GM18499 (cell line): ENCODE measurements at regions not wholly inside any gene's neighbourhood (a gene's known extent, or its start where the extent isn't known, plus 50 kb on each side); places are given as distances from the start of the nearest gene placed in this dataset.

Source experiments
- ATAC-seq: cut with Tn5 transposase; IDR thresholded peaks from one replicate; pipeline ENCODE4 v1.9.1; 2021; ENCODE audit warnings: moderate number of reproducible peaks; ENCODE audit not compliant: insufficient read depth, unreplicated experiment

DNA sequence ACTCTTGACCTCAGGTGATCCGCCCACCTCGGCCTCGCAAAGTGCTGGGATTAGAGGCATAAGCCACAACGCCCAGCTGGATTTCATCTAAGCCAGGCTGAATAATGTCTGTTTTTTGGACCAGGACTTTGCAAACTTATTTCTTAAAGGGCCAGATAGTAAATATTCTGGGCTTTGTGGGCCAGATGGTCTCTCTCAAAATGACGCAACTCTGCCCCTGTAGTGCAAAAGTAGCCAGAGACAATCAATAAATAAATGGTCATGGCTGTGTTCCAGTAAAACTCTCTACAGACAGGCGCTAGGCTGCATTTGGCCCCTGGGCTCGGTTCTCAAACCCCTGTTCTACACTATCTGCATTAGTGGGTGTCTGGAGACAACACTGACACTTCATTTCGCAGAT, 121.9 kb upstream of the CDH13 start:
- ATAC-seq: no peak

DNA sequence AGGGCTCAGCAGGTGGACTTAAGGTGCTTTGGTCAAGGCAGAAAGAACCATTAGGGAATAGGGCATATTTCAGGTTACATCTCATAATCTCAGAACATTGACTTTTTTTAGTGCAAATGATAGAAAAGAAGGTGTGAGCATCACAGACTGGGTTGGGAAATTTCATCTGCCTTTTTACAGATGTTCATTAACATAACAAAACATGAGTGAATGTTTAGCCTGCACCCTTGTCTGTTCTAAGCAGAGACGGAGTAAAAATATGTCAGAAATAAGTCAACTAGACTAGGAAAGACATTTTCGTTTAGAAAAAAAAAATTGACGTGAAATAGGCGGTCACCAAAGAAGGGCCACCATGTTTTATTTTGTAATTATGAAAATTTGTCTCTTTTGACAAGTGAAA, 127.5 kb upstream of the CDH13 start:
- no peak for ATAC-seq

DNA sequence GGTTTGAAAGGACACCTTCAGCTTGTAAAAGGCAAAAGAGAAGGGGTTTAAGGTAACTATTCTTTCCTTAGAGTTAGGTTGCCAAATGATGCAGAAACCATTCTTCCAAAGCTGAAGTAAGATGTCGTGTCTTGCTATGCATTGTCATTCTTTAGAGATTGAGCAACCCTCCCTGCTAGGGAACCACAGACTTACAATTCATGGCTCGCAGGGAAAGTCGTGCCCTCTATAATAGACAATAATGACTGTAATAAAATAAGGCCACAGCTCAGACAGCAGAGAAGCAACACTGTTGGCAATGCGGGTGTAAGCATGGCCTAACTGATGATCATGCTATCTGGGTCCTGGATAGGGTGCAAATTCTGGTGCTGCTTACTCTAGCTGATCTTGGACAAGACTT, 129.6 kb upstream of the CDH13 start:
- no peak for ATAC-seq

DNA sequence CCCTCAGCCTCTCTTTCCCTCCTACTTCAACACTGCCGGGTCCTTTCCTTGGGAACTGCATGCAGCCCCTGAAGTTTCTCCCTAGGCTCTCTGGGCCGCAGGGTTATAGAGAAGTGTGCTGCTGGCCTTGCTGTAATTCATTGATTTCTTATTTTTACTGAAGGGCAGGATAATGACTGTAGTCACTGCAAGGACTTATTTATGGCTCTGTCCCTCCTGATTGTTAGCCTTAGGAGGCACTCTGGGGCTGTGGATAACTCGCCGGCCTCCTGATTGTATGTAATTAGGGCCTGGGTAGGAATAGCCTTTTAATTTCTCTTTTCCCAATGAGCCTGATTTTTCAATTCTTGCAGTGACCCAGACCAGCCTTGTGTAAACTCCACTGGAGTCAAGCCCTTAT, 138.3 kb upstream of the CDH13 start:
- ATAC-seq: no peak

DNA sequence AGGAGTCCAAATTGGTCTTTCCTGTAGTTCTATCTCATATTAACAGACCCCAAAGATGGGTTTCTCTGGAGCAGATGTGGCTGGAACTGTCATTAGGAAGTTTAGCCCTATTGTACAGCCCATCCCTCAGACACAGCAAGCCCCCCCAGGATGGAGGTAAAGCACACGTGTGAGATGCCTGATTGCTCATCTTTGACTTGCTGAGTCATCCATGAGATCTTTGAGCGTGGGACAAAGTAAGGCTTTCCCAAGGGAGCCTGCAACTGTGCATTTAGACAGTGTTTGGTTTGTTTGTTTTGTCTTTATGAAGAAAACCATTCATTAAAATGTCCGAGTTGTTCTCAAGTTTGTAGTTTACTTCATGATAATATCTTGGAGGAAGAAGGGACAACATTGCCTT, 145.3 kb upstream of the CDH13 start:
- ATAC-seq: no peak

DNA sequence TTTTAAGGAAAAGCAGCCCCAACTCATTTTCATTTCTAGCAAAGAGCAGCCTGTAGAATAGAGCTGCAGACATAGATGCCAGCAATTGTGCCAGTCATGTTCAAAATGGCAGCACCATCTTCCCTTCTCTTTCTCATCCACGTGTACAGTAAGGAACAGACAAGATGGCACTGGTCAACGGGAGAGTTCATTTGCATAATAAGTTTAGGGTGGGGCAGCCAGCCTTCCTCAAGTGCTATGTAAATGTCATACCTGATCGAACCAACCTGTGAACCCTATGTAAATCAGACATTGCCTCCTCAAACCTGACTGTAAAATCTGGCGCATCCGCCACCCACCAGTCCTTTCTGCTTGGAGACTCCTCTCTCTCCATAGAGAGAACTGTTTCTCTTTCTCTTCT, 150.0 kb upstream of the CDH13 start:
- ATAC-seq: no peak

DNA sequence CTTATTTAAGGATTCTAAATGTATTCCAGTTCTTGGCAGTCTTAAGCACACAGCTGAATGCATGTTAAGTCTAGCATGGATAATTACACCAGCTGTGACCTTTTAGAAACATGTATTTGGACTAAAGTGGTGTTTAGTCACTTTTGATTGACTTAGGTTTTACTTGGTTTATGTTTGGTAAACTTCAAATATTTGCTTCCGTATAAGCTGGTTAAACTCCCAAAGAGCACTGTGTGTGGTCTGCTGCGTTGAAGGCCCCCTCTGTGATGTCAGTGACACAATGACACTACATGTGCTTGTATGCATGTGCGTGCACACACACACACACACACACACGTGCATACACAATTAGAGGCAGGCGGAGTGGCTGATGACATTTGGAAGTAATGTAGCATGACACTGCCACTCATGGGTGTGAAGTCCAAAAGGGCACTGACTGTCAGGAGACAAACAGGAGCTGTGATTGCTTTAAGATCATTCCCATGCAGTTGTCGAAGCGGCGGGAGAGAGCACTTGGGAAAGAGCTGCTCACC, 156.1 kb upstream of the CDH13 start:
- ATAC-seq: no peak

DNA sequence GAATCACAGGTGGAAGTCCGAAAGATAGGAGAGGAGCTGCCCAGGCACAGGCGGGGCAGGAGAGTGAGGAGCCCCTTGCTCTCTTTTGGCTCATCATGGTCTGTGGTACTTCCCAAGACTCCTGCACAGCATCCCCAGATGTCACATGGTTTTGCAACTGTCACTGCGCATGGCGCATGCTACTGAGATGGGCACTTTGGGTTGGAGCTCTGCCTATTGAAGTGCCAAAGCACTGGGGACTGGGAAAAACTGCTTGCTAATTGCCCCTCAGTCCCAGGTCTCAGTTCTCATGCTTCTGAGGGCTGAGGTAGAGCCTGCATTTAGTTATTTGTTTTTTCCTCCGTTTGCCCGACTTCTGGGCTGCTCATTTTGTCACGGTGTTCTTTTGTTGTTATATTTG, 156.8 kb upstream of the CDH13 start:
- no peak for ATAC-seq

DNA sequence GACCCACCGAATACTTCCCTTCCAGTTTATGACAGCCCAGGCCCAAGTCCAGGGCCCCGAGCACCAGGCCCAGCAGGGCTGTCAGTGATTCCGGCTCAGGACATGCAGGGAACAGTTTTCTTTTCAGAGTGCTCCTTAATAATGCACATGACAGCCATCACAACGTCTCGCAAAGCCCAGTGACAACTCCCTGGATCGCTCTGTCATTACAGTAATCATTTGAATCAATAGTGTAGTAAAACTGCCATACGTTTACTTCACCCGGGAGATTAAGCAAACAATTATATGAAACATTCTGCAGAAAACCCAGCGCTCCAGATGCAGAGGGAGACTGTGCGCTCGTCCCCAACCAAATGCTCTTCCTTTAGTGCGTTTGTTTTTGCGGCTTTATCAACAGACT, 162.6 kb upstream of the CDH13 start:
- ATAC-seq: no peak

DNA sequence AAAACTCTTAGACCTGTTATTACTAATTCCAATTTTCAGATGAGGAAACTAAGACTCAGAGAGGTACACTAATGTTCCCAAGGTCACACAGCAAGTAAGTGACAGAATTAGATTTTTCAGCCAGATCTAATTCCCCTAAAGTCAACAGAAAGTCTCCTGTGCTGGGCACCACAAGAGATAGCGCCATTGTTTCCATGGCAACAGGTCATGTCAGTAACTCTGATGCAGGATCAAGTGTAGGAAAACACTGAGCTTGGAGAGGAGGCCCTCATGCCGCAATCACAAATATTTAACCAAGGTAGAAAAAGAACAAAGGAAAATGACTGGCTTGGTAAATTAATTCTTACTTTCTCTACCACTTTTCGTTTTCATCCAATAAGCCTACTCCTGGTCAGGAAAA, 166.0 kb upstream of the CDH13 start:
- no peak for ATAC-seq

DNA sequence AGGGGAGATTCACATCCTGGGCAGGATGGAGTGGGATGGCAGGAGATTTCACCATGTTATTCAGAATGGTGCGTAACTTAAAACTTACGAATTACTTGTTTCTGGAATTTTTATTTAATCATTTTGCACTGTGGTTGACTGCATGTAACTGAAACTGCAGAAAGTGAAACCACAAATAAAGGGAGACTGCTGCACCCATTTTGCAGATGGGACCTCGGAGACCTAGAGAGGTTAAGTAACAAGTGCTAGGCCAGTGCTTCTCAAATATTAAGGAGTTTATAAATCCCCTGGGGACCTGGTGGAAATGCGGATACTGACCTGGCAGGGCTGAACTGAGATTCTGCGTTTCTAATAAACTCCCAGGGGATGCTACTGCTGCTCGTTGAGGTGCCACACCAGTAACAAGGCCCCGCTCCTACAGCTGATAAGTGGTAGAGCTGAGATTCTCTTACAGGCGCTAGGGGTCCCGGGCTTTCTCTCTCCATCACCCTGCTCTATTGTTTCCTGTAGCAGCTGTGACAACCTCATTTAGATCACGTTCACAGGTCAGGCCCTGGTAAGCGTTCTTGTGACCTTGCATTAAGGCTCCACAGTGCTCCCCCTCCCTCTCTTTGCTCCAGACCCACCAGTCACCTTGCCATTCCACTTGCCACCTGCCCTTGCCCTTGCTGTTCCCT, 167.1 kb upstream of the CDH13 start:
- ATAC-seq: no peak

DNA sequence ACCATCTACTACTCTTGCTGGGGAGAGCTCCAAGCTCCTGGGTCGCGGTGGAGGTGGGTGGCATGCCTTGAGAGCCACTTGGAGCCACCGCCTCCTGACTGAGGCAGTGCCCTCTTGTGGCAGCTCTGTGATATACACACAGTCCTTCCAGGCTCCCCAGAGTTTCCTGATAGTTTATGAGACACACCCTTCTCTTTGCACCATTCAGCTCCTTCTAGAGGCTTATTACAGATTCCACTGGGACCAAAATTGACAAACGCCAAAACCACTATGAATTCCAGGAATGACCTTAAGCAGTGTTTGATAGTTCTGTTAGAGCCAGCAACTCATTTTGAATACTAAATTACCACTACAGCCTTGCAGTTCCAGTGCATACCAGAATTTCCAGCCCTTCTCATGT, 170.1 kb upstream of the CDH13 start:
- ATAC-seq: peak; percentile 60

DNA sequence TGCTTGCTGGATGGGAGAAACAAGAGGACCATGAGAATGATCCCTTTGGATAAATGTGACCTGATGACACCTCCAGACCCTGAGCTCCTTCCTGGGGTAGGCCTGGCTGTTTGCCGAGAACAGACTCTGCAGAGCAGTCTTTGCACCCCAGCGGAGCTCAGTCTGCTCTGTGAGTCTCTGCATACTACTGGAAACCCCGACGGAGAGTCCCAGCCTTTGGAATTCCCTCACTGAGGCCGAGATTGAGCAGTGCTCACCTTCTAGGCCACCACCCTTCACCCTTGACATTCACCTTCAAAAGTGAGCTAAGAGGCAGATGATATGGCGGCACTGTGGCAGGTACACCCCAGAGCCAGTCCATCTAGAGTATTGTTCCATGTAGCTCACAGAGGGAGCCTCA, 172.2 kb upstream of the CDH13 start:
- no peak for ATAC-seq

DNA sequence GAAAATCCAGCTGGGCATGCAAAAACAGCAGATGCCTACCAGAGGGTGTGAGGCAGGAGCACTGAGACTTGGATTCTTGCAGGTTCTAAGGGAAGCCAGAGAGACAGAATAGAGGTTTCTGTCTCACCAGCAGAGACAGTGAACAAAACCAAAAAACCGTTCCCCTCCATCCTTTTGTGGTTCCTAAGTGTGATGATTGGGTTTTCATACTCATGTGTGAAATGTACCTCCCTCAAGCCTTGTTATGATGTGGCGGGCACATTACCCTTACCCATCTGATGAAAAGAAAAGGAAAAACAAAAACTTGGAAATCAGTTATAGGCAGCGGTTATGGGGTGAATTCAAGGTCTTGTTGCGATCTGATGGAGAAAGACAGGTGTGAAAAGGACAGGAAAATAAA, 172.6 kb upstream of the CDH13 start:
- no peak for ATAC-seq

DNA sequence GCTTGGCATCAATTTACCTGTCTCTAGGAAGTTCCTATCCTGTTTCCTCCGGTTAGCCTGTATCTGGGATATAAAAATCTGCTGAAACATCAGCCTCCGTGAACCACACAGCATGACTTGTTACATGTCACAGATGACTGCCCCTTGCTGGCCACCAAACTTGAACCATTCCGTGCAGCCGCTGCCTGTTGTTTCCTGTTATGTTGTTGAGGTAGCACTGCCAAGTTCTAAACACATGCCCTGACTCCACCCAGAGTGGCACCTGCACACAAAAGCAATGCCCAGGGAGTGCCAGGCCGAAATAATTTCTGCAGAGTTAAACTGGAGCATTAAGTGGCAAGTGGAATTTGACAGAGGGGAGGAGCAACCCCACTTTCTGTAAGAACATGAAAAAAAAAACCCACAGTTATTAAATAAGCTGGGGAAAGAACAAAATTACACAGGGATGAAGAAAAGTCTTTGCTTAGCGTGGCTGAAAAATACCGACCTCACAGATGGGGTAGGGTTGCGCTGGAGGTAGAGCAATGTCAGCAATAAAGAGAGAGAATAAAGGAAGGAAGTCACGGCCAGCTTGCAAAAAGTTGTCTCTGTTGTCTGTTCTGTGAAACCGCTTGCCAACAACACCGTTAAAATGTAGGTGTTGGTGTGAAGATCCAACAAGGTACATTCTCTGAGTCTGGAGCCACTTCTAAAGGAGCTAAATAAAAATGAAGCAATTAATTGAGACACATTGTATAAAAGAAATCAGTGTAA, 174.6 kb upstream of the CDH13 start:
- ATAC-seq: no peak

DNA sequence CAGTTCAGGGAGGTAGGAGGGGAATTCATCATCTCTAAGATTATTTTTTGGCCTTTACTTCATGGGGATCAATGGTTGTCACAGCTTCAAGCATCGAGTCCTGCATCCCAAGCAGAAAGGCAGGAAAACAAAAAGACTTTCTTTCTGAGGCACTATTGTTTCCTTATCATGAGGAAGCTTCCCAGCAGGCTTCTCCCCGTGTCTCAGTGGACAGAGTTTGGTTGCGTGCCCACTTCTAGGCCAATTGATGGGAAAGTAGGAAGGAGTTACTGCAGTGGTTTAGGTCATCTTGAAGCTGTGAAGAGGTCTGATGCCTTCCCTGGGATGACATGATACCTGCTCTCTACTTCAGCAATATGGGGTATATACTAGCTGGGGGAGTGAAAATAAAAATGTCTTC, 175.3 kb upstream of the CDH13 start:
- no peak for ATAC-seq

DNA sequence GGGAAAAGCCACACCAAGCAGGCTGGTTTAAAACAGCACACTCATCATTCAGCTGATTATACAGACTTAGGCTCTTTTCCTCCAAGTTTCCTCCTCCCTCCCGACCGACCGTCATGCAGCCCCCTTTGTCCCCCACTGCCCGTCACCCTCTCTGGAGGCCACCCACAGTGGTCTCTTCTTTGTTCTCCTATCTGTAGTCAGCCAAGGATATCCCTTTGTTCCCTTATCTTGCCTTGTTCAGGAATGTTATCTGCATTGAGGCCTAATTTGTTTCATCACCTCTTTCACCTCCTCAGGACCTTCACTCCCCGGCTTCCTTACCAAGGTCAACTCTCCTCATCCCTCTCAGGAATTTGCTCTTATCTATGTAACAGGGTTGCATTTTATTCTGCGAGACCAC, 186.4 kb upstream of the CDH13 start:
- ATAC-seq: no peak

DNA sequence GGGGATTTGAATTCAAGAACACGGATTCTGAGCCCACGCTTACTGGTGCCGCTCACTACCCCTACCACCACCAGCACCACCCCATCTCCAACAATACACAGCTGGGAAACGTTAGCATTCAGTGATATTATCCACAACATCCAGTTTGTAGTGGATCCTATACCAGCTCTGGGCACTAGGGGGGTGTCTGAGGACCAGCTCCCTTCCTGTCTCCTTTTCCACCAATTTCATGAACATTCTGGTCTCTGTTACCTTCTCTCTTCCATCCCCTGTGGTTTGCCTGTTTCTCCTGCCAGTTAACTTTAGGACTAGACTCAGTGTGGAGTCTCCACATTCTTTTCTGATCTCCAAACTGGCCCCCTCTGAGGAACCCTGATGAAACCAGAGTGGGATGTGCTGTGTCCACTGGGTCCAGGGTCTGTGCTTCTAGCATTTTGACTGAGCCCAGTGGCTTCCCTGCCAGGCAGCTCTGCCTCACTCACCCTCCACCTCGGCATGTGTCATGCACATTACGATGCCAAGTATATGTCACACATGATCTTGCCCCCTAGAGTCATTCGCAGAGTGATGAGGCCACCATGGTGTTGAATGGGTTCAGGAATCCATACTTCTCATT, 187.0 kb upstream of the CDH13 start:
- ATAC-seq: no peak

DNA sequence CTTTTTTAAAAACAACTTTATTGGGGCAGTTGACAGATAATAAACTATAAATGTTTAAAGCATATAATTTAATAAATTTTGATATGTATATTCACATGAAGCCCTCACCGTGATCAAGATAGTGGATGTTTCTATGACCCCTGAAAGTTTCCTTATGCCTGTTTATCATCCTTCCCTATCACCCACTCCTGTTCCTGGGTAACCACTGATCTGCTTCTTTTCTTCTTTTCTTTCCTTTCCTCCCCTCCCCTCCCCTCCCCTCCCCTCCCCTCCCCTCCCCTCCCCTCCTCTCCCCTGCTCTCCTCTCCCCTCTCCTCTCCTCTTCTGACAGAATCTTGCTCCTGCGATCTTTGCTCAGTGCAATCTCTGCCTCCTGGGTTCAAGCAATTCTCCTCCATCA, 193.7 kb upstream of the CDH13 start:
- ATAC-seq: no peak

DNA sequence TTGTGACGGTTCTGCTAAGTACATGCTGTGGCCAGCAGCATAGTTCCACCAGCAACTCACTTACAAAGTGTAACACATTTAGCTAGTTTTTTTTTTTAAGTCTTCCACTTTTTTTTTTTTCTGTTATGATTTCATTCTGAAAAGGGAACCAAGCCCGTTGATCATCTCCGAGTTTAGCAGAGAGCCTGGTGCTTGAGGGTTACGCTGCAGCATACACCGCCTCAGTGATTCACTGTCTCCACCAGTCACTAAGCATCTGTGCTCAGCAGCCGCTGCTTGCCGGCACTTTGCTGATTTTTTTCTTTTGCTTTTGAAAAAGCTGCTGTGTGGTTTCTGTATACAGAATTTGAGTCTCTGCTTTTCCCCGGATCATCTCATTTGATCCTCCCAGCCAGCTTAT, 194.5 kb upstream of the CDH13 start:
- ATAC-seq: no peak

DNA sequence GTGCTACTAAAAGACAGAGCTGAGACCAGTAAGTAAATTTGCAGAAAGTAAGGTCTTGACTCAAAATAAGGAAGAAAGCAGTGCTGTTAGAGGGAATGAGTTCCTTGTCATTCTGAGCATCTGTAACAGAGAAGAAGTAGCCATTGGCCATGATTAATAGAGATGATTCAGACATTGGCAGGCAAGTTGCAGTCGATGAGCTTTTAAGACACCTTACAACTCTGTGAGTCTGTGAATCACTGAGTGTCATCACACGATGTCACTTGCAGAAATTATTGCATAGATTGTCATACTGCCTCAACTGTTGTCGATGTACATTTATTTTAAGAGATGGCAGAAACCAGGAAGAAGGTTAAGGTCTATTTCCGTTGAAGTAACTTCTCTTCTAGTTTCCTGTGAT, 201.1 kb upstream of the CDH13 start:
- no peak for ATAC-seq

DNA sequence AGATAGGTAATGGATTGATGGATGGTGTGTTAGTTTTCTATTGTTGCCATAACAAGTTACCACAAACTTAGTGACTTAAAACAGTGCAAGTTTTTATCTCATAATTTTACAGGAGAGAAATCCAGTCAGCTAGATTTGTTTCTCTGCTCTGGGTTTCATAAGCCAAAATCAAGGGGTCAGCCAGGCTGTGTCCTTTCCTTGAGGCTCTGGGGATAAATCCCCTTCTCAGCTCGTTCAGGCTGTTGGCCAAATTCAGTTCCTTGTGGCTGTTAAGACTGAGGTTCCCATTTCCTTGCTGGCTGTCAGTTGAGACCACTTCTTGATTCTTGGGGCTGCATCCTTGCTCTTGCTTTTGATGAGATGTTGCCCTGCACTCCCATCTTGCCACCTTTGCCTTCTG, 204.9 kb upstream of the CDH13 start:
- no peak for ATAC-seq
